WTC11 (cell line): ENCODE measurements at regions not wholly inside any gene's neighbourhood (a gene's known extent, or its start where the extent isn't known, plus 50 kb on each side); places are given as distances from the start of the nearest gene placed in this dataset.

Source experiments
- ATAC-seq: fragments of 200-7000 bp; cut with Tn5 transposase; 2 replicates; pipeline ENCODE4 v1.10.0; 2021; ENCODE audit warnings: mild to moderate bottlenecking, moderate library complexity
- CTCF ChIA-PET: fragments of 300-600 bp; sonication (Branson Sonifier 250); formaldehyde crosslinking; loops from one replicate; lab custom pipeline; 2021; ENCODE audit warnings: antibody characterized with exemption; lab: Charles Lee
- POLR2A ChIA-PET: fragments of 350-600 bp; sonication (Branson Sonifier 250); formaldehyde crosslinking; loops from one replicate; lab custom pipeline; 2021; ENCODE audit warnings: antibody characterized with exemption; lab: Charles Lee
- DNase-seq: peaks from one replicate; pipeline ENCODE4 v3.0.0; 2021; ENCODE audit warnings: low spot score
- H3K27ac Mint-ChIP-seq: 2 replicates; pipeline ENCODE4 v1.8.0; 2021; ENCODE audit warnings: mixed read lengths
- H3K27me3 Mint-ChIP-seq: 2 replicates; pipeline ENCODE4 v1.8.0; 2021; ENCODE audit warnings: low read depth, mild to moderate bottlenecking, moderate library complexity, mixed read lengths
- H3K36me3 Mint-ChIP-seq: 2 replicates; pipeline ENCODE4 v1.8.0; 2021; ENCODE audit warnings: mixed read lengths
- H3K4me1 Mint-ChIP-seq: 2 replicates; pipeline ENCODE4 v1.8.0; 2022; ENCODE audit warnings: mixed read lengths
- H3K4me3 Mint-ChIP-seq: 2 replicates; pipeline ENCODE4 v1.8.0; 2021; ENCODE audit warnings: mild to moderate bottlenecking, moderate library complexity, mixed read lengths
- H3K9me3 Mint-ChIP-seq: 2 replicates; pipeline ENCODE4 v1.8.0; 2021; ENCODE audit warnings: mixed read lengths
- ATF1 ChIP-seq: sonication (generic); formaldehyde crosslinking; IDR thresholded peaks from 2 replicates; pipeline ENCODE4 v1.8.1; 2023; ENCODE audit warnings: mild to moderate bottlenecking, moderate library complexity, missing genetic modification reagents
- EMX1 ChIP-seq: fragments of 250-450 bp; sonication (Bioruptor Pico); IDR thresholded peaks from 2 replicates; pipeline ENCODE4 v1.8.0; 2021; ENCODE audit warnings: mild to moderate bottlenecking
- IRF2 ChIP-seq: sonication (generic); formaldehyde crosslinking; IDR thresholded peaks from 2 replicates; pipeline ENCODE4 v1.8.0; 2022; ENCODE audit warnings: low read depth, missing genetic modification reagents, borderline replicate concordance
- JUN ChIP-seq: sonication (generic); formaldehyde crosslinking; IDR thresholded peaks from 2 replicates; pipeline ENCODE4 v1.8.0; 2023; ENCODE audit warnings: mild to moderate bottlenecking, missing genetic modification reagents
- NFE2L1 ChIP-seq: sonication (generic); formaldehyde crosslinking; IDR thresholded peaks from 2 replicates; pipeline ENCODE4 v1.8.1; 2023; ENCODE audit warnings: missing genetic modification reagents
- NR1H2 ChIP-seq: sonication (generic); formaldehyde crosslinking; IDR thresholded peaks from 2 replicates; pipeline ENCODE4 v1.9.0; 2021; ENCODE audit warnings: mild to moderate bottlenecking, moderate library complexity, missing genetic modification reagents
- OVOL2 ChIP-seq: fragments of 250-450 bp; sonication (Bioruptor Pico); IDR thresholded peaks from 2 replicates; pipeline ENCODE4 v1.9.0; 2021; ENCODE audit warnings: mild to moderate bottlenecking, borderline replicate concordance
- RORB ChIP-seq: fragments of 250-450 bp; sonication (Bioruptor Pico); IDR thresholded peaks from 2 replicates; pipeline ENCODE4 v1.9.0; 2021; ENCODE audit warnings: mild to moderate bottlenecking
- SOX15 ChIP-seq: fragments of 250-450 bp; sonication (Bioruptor Pico); IDR thresholded peaks from 2 replicates; pipeline ENCODE4 v1.9.0; 2021; ENCODE audit warnings: mild to moderate bottlenecking
- TEAD4 ChIP-seq: sonication (generic); formaldehyde crosslinking; IDR thresholded peaks from 2 replicates; pipeline ENCODE4 v1.8.0; 2022; ENCODE audit warnings: mild to moderate bottlenecking, missing genetic modification reagents
- ZBTB21 ChIP-seq: sonication (generic); formaldehyde crosslinking; IDR thresholded peaks from 2 replicates; pipeline ENCODE4 v1.8.1; 2023; ENCODE audit warnings: mild to moderate bottlenecking, missing genetic modification reagents, borderline replicate concordance
- ZNF138 ChIP-seq: sonication (generic); formaldehyde crosslinking; conservative IDR thresholded peaks from 2 replicates; pipeline ENCODE4 v1.8.1; 2022; ENCODE audit warnings: mild to moderate bottlenecking, moderate library complexity, missing genetic modification reagents
- ZNF317 ChIP-seq: sonication (generic); formaldehyde crosslinking; IDR thresholded peaks from 2 replicates; pipeline ENCODE4 v1.8.1; 2023; ENCODE audit warnings: low read depth, mild to moderate bottlenecking, moderate library complexity, missing genetic modification reagents, borderline replicate concordance
- ZNF416 ChIP-seq: fragments of 250-450 bp; sonication (Bioruptor Pico); IDR thresholded peaks from 2 replicates; pipeline ENCODE4 v1.9.0; 2021; ENCODE audit warnings: mild to moderate bottlenecking, inconsistent platforms
- ZNF423 ChIP-seq: fragments of 250-450 bp; sonication (Bioruptor Pico); IDR thresholded peaks from 2 replicates; pipeline ENCODE4 v2.1.2; 2022; ENCODE audit warnings: mild to moderate bottlenecking, moderate library complexity
- ZNF671 ChIP-seq: fragments of 250-450 bp; sonication (Bioruptor Pico); IDR thresholded peaks from 2 replicates; pipeline ENCODE4 v1.8.0; 2021; ENCODE audit warnings: mild to moderate bottlenecking
- TF ChIP-seq, protein P1 (sequence below): sonication (generic); formaldehyde crosslinking; IDR thresholded peaks from 2 replicates; pipeline ENCODE4 v1.8.0; 2022; ENCODE audit warnings: mild to moderate bottlenecking, missing genetic modification reagents
- TF ChIP-seq, protein P2 (sequence below): sonication (generic); formaldehyde crosslinking; IDR thresholded peaks from 2 replicates; pipeline ENCODE4 v1.8.1; 2022; ENCODE audit warnings: low read depth, mild to moderate bottlenecking, moderate library complexity, missing genetic modification reagents, borderline replicate concordance
- TF ChIP-seq, protein P3 (sequence below): fragments of 250-450 bp; sonication (Bioruptor Pico); IDR thresholded peaks from 2 replicates; pipeline ENCODE4 v1.8.0; 2021; ENCODE audit warnings: mild to moderate bottlenecking
- TF ChIP-seq, protein P4 (sequence below): sonication (generic); formaldehyde crosslinking; IDR thresholded peaks from 2 replicates; pipeline ENCODE4 v1.8.1; 2022; ENCODE audit warnings: low read depth, missing genetic modification reagents, borderline replicate concordance
- TF ChIP-seq, protein P5 (sequence below): sonication (generic); formaldehyde crosslinking; IDR thresholded peaks from 2 replicates; pipeline ENCODE4 v1.8.0; 2023; ENCODE audit warnings: missing genetic modification reagents, mild to moderate bottlenecking, borderline replicate concordance

DNA sequence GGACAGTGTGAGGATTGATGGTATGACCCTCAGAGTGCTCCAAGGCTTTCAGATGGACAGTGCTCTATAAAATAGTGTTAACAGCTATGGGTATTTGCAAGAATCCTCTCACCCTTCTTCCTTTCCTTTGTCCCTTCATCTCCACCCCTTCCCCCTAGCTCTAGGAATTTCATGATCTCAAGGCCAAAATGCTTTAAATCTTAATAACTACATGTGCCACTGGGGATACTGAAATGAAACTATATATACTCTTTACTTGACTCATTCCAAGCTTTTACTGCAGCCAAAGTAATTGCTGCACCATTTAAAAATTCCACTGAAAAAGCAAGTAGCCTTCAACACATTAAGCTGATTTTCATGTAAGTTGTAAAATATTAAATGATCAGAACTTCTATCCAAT, 361.6 kb upstream of the SLC30A5 start (continued):
- TF ChIP-seq, protein P1, sequence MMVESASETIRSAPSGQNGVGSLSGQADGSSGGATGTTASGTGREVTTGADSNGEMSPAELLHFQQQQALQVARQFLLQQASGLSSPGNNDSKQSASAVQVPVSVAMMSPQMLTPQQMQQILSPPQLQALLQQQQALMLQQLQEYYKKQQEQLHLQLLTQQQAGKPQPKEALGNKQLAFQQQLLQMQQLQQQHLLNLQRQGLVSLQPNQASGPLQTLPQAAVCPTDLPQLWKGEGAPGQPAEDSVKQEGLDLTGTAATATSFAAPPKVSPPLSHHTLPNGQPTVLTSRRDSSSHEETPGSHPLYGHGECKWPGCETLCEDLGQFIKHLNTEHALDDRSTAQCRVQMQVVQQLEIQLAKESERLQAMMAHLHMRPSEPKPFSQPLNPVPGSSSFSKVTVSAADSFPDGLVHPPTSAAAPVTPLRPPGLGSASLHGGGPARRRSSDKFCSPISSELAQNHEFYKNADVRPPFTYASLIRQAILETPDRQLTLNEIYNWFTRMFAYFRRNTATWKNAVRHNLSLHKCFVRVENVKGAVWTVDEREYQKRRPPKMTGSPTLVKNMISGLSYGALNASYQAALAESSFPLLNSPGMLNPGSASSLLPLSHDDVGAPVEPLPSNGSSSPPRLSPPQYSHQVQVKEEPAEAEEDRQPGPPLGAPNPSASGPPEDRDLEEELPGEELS (CRISPR knock-in tag): no peak
- no peak for TF ChIP-seq JUN (CRISPR knock-in tag)
- no peak for TF ChIP-seq NFE2L1 (CRISPR knock-in tag)
- TF ChIP-seq, all 79 proteins: peak for 0

DNA sequence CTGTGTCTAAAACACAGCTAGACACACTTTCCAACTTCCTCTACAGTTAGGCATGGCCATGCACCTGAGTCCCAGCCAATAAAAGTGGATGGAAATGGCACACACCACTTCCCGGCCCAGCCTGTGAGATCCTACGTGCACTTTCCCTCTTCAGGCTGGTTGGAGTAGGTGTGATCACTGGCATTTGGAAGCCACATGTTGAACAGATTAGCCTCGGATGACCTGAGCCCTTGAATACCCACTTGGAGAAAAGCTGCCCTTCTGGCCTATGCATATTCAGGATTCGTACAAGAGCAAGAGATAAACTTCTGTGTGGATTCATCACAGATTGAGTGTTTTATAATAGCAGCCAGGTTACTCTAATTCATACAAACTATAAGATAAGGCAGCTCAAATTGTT, 359.0 kb upstream of the SLC30A5 start:
- Mint-ChIP-seq H3K27ac (no peak overlapping the region), H3K4me1 (peaks cover 10% of the 10 kb centered on the region), H3K27me3 (no peaks in the 10 kb centered on the region), H3K9me3 (no peaks in the 10 kb centered on the region), H3K4me3 (no peak overlapping the region), H3K36me3 (no peaks in the 10 kb centered on the region)
- DNase-seq (no peak), ATAC-seq (no peak)
- POLR2A ChIA-PET: no interaction called here
- TF ChIP-seq ZNF423 (no peak), NFE2L1 (CRISPR knock-in tag) (no peak), ZNF671 (CRISPR knock-in tag) (no peak), ZBTB21 (CRISPR knock-in tag) (no peak), TEAD4 (no peak), OVOL2 (no peak), ZNF416 (CRISPR knock-in tag) (no peak), NR1H2 (CRISPR knock-in tag) (no peak), EMX1 (no peak), IRF2 (no peak), RORB (CRISPR knock-in tag) (no peak), ATF1 (no peak), ZNF138 (CRISPR knock-in tag) (no peak), SOX15 (CRISPR knock-in tag) (no peak), ZNF317 (CRISPR knock-in tag) (no peak)
- TF ChIP-seq, protein P2, sequence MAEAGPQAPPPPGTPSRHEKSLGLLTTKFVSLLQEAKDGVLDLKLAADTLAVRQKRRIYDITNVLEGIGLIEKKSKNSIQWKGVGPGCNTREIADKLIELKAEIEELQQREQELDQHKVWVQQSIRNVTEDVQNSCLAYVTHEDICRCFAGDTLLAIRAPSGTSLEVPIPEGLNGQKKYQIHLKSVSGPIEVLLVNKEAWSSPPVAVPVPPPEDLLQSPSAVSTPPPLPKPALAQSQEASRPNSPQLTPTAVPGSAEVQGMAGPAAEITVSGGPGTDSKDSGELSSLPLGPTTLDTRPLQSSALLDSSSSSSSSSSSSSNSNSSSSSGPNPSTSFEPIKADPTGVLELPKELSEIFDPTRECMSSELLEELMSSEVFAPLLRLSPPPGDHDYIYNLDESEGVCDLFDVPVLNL (CRISPR knock-in tag): no peak
- TF ChIP-seq, protein P3, sequence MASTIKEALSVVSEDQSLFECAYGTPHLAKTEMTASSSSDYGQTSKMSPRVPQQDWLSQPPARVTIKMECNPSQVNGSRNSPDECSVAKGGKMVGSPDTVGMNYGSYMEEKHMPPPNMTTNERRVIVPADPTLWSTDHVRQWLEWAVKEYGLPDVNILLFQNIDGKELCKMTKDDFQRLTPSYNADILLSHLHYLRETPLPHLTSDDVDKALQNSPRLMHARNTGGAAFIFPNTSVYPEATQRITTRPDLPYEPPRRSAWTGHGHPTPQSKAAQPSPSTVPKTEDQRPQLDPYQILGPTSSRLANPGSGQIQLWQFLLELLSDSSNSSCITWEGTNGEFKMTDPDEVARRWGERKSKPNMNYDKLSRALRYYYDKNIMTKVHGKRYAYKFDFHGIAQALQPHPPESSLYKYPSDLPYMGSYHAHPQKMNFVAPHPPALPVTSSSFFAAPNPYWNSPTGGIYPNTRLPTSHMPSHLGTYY: no peak
- TF ChIP-seq, protein P4, sequence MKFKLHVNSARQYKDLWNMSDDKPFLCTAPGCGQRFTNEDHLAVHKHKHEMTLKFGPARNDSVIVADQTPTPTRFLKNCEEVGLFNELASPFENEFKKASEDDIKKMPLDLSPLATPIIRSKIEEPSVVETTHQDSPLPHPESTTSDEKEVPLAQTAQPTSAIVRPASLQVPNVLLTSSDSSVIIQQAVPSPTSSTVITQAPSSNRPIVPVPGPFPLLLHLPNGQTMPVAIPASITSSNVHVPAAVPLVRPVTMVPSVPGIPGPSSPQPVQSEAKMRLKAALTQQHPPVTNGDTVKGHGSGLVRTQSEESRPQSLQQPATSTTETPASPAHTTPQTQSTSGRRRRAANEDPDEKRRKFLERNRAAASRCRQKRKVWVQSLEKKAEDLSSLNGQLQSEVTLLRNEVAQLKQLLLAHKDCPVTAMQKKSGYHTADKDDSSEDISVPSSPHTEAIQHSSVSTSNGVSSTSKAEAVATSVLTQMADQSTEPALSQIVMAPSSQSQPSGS (CRISPR knock-in tag): no peak
- TF ChIP-seq, protein P5, sequence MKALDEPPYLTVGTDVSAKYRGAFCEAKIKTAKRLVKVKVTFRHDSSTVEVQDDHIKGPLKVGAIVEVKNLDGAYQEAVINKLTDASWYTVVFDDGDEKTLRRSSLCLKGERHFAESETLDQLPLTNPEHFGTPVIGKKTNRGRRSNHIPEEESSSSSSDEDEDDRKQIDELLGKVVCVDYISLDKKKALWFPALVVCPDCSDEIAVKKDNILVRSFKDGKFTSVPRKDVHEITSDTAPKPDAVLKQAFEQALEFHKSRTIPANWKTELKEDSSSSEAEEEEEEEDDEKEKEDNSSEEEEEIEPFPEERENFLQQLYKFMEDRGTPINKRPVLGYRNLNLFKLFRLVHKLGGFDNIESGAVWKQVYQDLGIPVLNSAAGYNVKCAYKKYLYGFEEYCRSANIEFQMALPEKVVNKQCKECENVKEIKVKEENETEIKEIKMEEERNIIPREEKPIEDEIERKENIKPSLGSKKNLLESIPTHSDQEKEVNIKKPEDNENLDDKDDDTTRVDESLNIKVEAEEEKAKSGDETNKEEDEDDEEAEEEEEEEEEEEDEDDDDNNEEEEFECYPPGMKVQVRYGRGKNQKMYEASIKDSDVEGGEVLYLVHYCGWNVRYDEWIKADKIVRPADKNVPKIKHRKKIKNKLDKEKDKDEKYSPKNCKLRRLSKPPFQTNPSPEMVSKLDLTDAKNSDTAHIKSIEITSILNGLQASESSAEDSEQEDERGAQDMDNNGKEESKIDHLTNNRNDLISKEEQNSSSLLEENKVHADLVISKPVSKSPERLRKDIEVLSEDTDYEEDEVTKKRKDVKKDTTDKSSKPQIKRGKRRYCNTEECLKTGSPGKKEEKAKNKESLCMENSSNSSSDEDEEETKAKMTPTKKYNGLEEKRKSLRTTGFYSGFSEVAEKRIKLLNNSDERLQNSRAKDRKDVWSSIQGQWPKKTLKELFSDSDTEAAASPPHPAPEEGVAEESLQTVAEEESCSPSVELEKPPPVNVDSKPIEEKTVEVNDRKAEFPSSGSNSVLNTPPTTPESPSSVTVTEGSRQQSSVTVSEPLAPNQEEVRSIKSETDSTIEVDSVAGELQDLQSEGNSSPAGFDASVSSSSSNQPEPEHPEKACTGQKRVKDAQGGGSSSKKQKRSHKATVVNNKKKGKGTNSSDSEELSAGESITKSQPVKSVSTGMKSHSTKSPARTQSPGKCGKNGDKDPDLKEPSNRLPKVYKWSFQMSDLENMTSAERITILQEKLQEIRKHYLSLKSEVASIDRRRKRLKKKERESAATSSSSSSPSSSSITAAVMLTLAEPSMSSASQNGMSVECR: no peak
- CTCF ChIA-PET: no interaction called here
